ENCODE measurements at regions not wholly inside any gene's neighbourhood (a gene's known extent, or its start where the extent isn't known, plus 50 kb on each side); places are given as distances from the start of the nearest gene placed in this dataset.

GRCh38 chr3:86711634-86712033, 279.3 kb downstream of the VGLL3 start:
- Histone ChIP-seq H3K4me1 (ENCODE audit: low read depth) (no peaks in the 10 kb centered on the region), H3K36me3 (ENCODE audit: low read depth) (no peaks in the 10 kb centered on the region), H3K9me3 (no peaks in the 10 kb centered on the region), H3K4me3 (no peak overlapping the region)
- no peak for ATAC-seq
- DNase-seq, result no peak
- intact Hi-C loops (cut with DNase I, micrococcal nuclease), result no loop called here
- TF ChIP-seq, protein P1, sequence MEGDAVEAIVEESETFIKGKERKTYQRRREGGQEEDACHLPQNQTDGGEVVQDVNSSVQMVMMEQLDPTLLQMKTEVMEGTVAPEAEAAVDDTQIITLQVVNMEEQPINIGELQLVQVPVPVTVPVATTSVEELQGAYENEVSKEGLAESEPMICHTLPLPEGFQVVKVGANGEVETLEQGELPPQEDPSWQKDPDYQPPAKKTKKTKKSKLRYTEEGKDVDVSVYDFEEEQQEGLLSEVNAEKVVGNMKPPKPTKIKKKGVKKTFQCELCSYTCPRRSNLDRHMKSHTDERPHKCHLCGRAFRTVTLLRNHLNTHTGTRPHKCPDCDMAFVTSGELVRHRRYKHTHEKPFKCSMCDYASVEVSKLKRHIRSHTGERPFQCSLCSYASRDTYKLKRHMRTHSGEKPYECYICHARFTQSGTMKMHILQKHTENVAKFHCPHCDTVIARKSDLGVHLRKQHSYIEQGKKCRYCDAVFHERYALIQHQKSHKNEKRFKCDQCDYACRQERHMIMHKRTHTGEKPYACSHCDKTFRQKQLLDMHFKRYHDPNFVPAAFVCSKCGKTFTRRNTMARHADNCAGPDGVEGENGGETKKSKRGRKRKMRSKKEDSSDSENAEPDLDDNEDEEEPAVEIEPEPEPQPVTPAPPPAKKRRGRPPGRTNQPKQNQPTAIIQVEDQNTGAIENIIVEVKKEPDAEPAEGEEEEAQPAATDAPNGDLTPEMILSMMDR (IDR thresholded peaks at IDR 0.05), result no peak

GRCh38 chr3:86708893-86709292, 282.1 kb downstream of the VGLL3 start:
- DNase-seq (no peak), ATAC-seq (no peak)
- TF ChIP-seq, protein P1 (IDR thresholded peaks at IDR 0.05), result no peak
- no peaks in the 10 kb centered on the region for H3K9me3 ChIP-seq
- no peak overlapping the region for H3K4me3 ChIP-seq
- intact Hi-C loops (cut with DNase I, micrococcal nuclease), result no loop called here
- H3K36me3 ChIP-seq (ENCODE audit: low read depth), result no peaks in the 10 kb centered on the region
- no peaks in the 10 kb centered on the region for H3K4me1 ChIP-seq (ENCODE audit: low read depth)

DNA sequence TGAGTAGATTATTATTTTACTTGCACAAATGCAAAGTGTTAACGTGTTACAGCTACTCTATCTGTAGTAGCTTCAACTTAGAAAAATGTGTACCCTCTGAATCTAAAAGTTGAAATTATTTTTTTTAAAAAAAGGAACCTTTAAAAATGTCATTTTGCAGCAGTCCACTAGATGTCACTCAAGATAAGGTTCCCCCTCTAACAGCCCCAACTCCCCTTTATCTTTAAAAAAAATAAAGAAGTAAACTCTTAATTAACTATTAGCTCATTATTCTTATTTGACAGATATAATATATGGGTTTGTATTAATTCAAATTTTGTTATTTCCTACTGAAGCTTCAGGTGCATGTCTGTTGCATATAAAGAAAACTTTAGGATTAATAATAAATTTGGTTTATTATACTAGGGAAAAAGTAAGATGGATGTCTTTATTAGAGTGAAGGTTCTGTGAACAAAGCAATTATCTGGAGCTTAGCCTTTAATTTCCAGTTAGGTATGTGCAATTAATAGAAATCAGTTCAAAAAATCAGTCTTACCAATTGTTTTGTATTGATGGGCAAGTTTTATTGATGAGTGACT, 288.5 kb downstream of the VGLL3 start:
- no peak overlapping the region for H3K4me3 ChIP-seq
- intact Hi-C loops (cut with DNase I, micrococcal nuclease), result no loop called here
- no peaks in the 10 kb centered on the region for H3K9me3 ChIP-seq
- no peaks in the 10 kb centered on the region for H3K36me3 ChIP-seq (ENCODE audit: low read depth)
- DNase-seq (no peak), ATAC-seq (no peak)
- TF ChIP-seq, protein P1 (IDR thresholded peaks at IDR 0.05), result no peak
- no peaks in the 10 kb centered on the region for H3K4me1 ChIP-seq (ENCODE audit: low read depth)

DNA sequence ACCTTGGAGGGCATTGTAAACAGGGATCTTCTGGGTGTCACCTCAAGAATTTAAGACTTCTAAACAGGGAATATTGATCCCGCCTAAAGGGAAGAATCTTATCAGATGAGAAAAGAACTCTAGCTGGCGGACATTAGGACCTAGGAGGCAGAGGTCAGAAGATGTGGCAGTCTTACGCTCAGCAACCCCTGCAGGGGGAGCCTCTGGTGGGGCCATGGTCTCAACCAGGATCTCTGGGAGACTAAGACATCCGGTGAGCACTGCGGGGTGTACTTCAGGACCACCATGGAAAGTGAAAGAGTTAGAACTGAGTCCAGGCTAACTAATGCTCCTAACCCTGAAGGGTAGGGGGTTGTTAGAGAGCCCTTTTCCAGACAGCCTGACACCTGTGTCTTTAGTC, 295.2 kb downstream of the VGLL3 start:
- TF ChIP-seq, protein P1 (IDR thresholded peaks at IDR 0.05), result no peak
- H3K36me3 ChIP-seq (ENCODE audit: low read depth), result no peaks in the 10 kb centered on the region
- ATAC-seq, result no peak
- no peaks in the 10 kb centered on the region for H3K9me3 ChIP-seq
- DNase-seq, result no peak
- no peaks in the 10 kb centered on the region for H3K4me1 ChIP-seq (ENCODE audit: low read depth)
- intact Hi-C loops (cut with DNase I, micrococcal nuclease), result no loop called here
- no peak overlapping the region for H3K4me3 ChIP-seq

DNA sequence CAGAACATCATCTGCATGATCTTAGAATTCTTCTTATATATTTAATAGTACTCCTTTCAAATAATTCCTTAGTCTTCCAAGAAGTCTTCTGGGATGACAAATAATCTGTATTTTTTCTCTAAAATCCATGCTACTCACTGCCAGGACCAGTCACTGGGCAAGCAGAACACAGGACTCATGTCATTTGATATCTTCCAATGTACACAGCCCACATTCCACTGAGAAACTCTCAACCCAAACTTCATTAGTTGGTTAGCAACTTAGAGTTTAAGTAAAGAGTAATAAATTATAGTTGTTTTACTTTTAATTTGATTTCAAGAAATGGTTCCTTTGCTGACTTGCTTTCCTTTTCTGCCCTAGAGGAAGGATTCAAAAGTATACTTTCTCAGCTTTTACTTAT, 317.0 kb downstream of the VGLL3 start:
- Histone ChIP-seq H3K9me3 (no peaks in the 10 kb centered on the region), H3K4me1 (ENCODE audit: low read depth) (no peaks in the 10 kb centered on the region), H3K4me3 (no peak overlapping the region), H3K36me3 (ENCODE audit: low read depth) (no peaks in the 10 kb centered on the region)
- ATAC-seq, result no peak
- no peak for DNase-seq
- intact Hi-C loops (cut with DNase I, micrococcal nuclease), result no loop called here
- TF ChIP-seq, protein P1 (IDR thresholded peaks at IDR 0.05), result no peak

GRCh38 chr3:86661817-86662216, 329.1 kb downstream of the VGLL3 start:
- H3K36me3 ChIP-seq (ENCODE audit: low read depth), result no peaks in the 10 kb centered on the region
- intact Hi-C loops (cut with DNase I, micrococcal nuclease), result no loop called here
- DNase-seq (no peak), ATAC-seq (no peak)
- no peaks in the 10 kb centered on the region for H3K9me3 ChIP-seq
- no peak overlapping the region for H3K4me3 ChIP-seq
- TF ChIP-seq, protein P1 (IDR thresholded peaks at IDR 0.05), result no peak
- H3K4me1 ChIP-seq (ENCODE audit: low read depth), result no peaks in the 10 kb centered on the region

All from mucosa of descending colon (tissue), 3 donors.